Forelimb muscle (tissue), 1 donor: ENCODE measurements at regions not wholly inside any gene's neighbourhood (a gene's known extent, or its start where the extent isn't known, plus 50 kb on each side); places are given as distances from the start of the nearest gene placed in this dataset.
A peak's percentile ranks its signal among the peaks of the same experiment; 100 is the strongest.

Experiments
- DNase-seq: peaks from one replicate; pipeline ENCODE4 v3.0.0-alpha.2; 2013; ENCODE audit warnings: low read depth

GRCh38 chr5:122721127-122721526, 53.8 kb upstream of the SNX2 start:
- no peak for DNase-seq

- DNase-seq = no peak
Observed at GRCh38 chr5:122722341-122722740, 52.5 kb upstream of the SNX2 start.

DNA sequence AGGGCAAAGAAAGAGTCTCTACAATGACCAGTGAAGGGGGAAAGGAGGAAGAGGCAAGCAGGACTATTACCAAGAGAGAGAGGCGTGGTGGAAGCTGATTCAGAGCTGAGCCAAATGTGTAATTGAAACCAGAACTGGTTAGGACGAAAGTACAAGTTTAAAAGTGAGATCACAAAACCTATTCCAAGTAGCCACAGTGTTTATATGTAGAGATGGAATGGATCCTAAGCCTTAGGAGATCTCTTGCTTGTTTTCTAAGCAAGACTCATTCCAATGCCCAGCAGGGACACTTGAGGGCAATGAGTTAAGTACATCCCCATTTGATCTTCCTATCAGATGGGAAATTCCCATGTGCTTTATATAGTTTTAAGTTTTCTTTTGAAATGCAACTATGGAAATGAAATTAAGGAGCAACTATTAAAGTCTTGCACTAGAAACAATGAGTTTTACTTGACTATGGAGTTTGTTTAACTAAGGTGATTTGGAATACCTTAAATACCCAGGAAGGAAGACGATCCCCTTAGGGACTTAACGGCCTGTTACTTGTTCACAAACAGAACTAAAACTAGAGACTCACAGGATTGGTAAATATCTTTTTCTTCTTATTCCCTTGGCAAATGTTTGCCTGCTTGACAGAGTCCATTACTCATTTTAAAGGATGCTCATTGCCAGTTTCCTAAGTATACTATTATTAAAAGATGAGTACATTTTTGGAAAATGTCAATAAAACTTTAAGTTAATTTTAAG, 51.1 kb upstream of the SNX2 start:
- peak; percentile 70 for DNase-seq
